ENCODE measurements at regions not wholly inside any gene's neighbourhood (a gene's known extent, or its start where the extent isn't known, plus 50 kb on each side); places are given as distances from the start of the nearest gene placed in this dataset.

DNA sequence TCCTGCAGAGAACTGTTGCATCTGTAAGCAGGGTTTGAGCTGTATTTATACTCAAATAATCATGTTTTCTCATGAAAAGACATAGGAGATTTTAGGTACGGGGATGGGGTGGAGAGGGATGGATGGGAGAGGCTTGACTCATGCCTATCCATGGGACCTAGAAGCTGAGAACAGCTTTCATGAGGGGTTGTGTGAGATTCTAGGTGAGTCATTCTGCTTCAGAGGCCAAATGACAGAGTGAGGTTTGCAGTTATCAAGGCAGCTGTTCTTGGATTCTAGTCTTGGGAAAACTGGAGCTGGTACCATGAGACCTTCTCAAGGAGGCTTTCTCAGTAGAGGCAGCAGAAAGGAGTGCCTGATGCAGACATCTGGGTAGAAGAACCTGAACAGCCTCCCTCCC lies 746.9 kb downstream of the TYW1 start:
- no peak overlapping the region for H3K23ac ChIP-seq (ENCODE audit: insufficient read length)
- H3K9me3 ChIP-seq (ENCODE audit: insufficient read depth in 2 of 2, low read depth in 1 of 2, low read length in 1 of 2) = peaks cover 0 to 2% of the 10 kb centered on the region in 2 experiments; a peak in 1 of 4 replicates
- no peak overlapping the region for H4K5ac ChIP-seq (ENCODE audit: insufficient read length, low read depth, low read length)
- DNase-seq (ENCODE audit: low read depth in 1 of 2, low spot score in 2 of 2) = no peak
- H3K4me2 ChIP-seq (ENCODE audit: insufficient read depth in 1 of 2, low read depth in 2 of 2, low read length in 2 of 2) = no peak overlapping the region
- no peak for FAIRE-seq
- no peak overlapping the region for H3K27ac ChIP-seq (ENCODE audit: low read depth, low read length)
- 100% methylated on average over 1 of the region's 1 CpG; no CpG with 5 or more reads in 1 of the 2 experiments for WGBS, 2 experiments (ENCODE audit: extremely low coverage in 1 of 2, insufficient coverage in 1 of 2, insufficient read length in 1 of 2, insufficient replicate concordance in 2 of 2, low coverage in 1 of 2, low lambda C conversion rate in 2 of 2, missing lambda C conversion rate in 1 of 2)
- H3K36me3 ChIP-seq (ENCODE audit: control insufficient read depth in 2 of 4, insufficient read depth in 4 of 4, low read length in 3 of 4) = no peaks in the 10 kb centered on the region
- no peak overlapping the region for H4K91ac ChIP-seq (replicated peaks; ENCODE audit: insufficient read length, low read length)
- H3K56ac ChIP-seq (replicated peaks; ENCODE audit: insufficient read length, low read depth, low read length) = no peak overlapping the region
- no peak overlapping the region for H3K9ac ChIP-seq (replicated peaks in 1 of 4; ENCODE audit: extremely low read depth in 1 of 4, low read depth in 3 of 4, low read length in 3 of 4)
- H2BK120ac ChIP-seq (replicated peaks; ENCODE audit: low read depth, low read length) = no peak overlapping the region
- ChIA-PET POLR2A (ENCODE audit: partially characterized antibody) (no interaction called here), CTCF (ENCODE audit: partially characterized antibody) (interaction anchor here (1.0 kb wide), 1 partner anchor 249 kb away, joined by 3 read pairs; no protein-coding TSS in a partner anchor)
- no peak overlapping the region for H2AFZ ChIP-seq (ENCODE audit: low read length)
- H4K8ac ChIP-seq (ENCODE audit: extremely low read depth, insufficient read depth, low read length) = no peak overlapping the region
- H3K23me2 ChIP-seq (ENCODE audit: low read depth, low read length) = no peaks in the 10 kb centered on the region
- no peak overlapping the region for H2AK5ac ChIP-seq (ENCODE audit: low read depth, low read length)
- H2BK12ac ChIP-seq (ENCODE audit: low read depth, low read length) = no peak overlapping the region
- no peak overlapping the region for H3K14ac ChIP-seq (ENCODE audit: insufficient read length)
- no peaks in the 10 kb centered on the region for H3K79me1 ChIP-seq (ENCODE audit: low read depth, low read length)
- H2BK15ac ChIP-seq (ENCODE audit: low read length) = no peak overlapping the region
- H3K4me1 ChIP-seq (replicated peaks in 1 of 4; ENCODE audit: control insufficient read depth in 3 of 4, insufficient read depth in 4 of 4, low read length in 3 of 4) = 0 out of 7 replicates have a peak, but pooled peaks cover 0 to 3% (median 0%) of the 10 kb centered on the region in 4 experiments
- H4K20me1 ChIP-seq (replicated peaks in 1 of 2; ENCODE audit: control insufficient read depth in 1 of 2, insufficient read depth in 2 of 2, low read length in 2 of 2) = no peaks in the 10 kb centered on the region
- H3K4ac ChIP-seq (replicated peaks; ENCODE audit: insufficient read length, low read depth, low read length) = no peak overlapping the region
- H3K4me3 ChIP-seq (ENCODE audit: extremely low read depth in 1 of 4, insufficient read depth in 2 of 4, low read depth in 3 of 4, low read length in 4 of 4) = no peak overlapping the region
- H3K27me3 ChIP-seq (replicated peaks in 1 of 4; ENCODE audit: control insufficient read depth in 3 of 4, extremely low read depth in 1 of 4, insufficient read depth in 3 of 4, low read length in 3 of 4) = no peaks in the 10 kb centered on the region
- H2BK5ac ChIP-seq (ENCODE audit: low read depth, low read length) = no peak overlapping the region
- H3K79me2 ChIP-seq (ENCODE audit: control insufficient read depth in 1 of 2, insufficient read depth in 2 of 2, low read length in 2 of 2) = no peaks in the 10 kb centered on the region
- no peak overlapping the region for H2BK20ac ChIP-seq (ENCODE audit: low read length)
- H3K18ac ChIP-seq (ENCODE audit: extremely low read depth, low read length) = no peak overlapping the region
- TF ChIP-seq RNF2 (IDR thresholded peaks at IDR 0.05; ENCODE audit: borderline replicate concordance, low read depth, low read length, missing control alignments, poor library complexity, severe bottlenecking) (no peak), RAD21 (IDR thresholded peaks at IDR 0.05 in 1 of 2, conservative IDR thresholded peaks at IDR 0.05 in 1 of 2; ENCODE audit: low read depth in 2 of 2, low read length in 2 of 2) (no peak), TBP (IDR thresholded peaks at IDR 0.05; ENCODE audit: low read depth, low read length) (no peak), CREB1 (IDR thresholded peaks at IDR 0.05) (no peak), EP300 (IDR thresholded peaks at IDR 0.05; ENCODE audit: borderline replicate concordance in 1 of 2, low read depth in 2 of 2, low read length in 2 of 2) (no peak), CTBP2 (IDR thresholded peaks at IDR 0.05; ENCODE audit: borderline replicate concordance, insufficient read depth, insufficient read length, low read length) (no peak), EZH2 (IDR thresholded peaks at IDR 0.05; ENCODE audit: low read depth, low read length, severe bottlenecking) (no peak), CHD1 (IDR thresholded peaks at IDR 0.05; ENCODE audit: low read depth, low read length) (no peak), SP1 (IDR thresholded peaks at IDR 0.05; ENCODE audit: low read depth, low read length) (no peak), POU5F1 (IDR thresholded peaks at IDR 0.05; ENCODE audit: low read depth, low read length) (no peak), EGR1 (IDR thresholded peaks at IDR 0.05; ENCODE audit: borderline replicate concordance, low read depth, low read length) (no peak), CEBPB (IDR thresholded peaks at IDR 0.05; ENCODE audit: low read depth, low read length) (no peak), ASH2L (IDR thresholded peaks at IDR 0.05; ENCODE audit: low read length) (no peak), SIRT6 (IDR thresholded peaks at IDR 0.05; ENCODE audit: low read length) (no peak), BACH1 (IDR thresholded peaks at IDR 0.05; ENCODE audit: low read length) (no peak), YY1 (IDR thresholded peaks at IDR 0.05; ENCODE audit: low read depth, low read length) (no peak)

Measured in H1 (cell line).